ENCODE measurements at regions not wholly inside any gene's neighbourhood (a gene's known extent, or its start where the extent isn't known, plus 50 kb on each side); places are given as distances from the start of the nearest gene placed in this dataset.
A peak's percentile ranks its signal among the peaks of the same experiment; 100 is the strongest.

DNA sequence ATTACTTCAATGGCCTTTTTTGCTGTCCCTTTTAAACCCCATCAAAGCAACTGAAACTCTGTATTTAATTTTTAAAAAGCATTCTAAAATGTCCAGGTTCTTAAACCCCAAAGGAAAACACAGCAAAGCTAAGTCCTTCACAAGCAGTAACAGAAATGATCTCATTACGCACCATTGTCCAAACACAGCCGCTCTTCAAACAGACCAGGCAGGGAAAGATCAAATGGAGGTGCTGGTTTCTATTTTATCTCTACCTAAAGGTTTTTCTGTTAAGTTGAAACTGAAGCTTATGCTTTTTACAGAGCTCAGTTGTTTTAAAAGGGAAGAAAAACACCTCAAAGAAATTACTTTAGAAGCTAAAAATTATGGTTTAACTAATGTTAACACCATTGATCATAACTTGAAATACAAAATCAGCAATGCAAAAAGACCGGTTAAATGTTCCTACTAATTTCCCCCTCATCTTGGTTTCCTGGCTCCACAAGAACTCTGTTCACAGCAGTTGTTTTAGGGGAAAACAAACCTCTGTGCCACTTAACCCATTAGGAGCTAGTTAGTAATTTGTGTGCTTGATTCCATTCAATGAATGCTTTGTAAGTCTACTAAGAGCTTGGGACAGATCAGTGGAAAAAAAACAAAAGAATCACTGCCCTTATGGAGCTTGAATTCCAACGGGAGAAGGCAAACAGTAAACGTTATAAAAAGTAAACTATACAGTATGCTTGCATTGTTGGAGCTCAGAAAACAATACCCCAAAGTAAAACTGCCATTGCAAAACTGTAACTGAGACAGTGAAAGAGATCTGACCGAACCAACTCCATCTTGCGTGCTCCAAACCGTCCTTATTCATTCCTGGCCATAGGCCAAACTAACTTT is 87.4 kb downstream of the CD24 start (continued):
- TF ChIP-seq, protein P1, sequence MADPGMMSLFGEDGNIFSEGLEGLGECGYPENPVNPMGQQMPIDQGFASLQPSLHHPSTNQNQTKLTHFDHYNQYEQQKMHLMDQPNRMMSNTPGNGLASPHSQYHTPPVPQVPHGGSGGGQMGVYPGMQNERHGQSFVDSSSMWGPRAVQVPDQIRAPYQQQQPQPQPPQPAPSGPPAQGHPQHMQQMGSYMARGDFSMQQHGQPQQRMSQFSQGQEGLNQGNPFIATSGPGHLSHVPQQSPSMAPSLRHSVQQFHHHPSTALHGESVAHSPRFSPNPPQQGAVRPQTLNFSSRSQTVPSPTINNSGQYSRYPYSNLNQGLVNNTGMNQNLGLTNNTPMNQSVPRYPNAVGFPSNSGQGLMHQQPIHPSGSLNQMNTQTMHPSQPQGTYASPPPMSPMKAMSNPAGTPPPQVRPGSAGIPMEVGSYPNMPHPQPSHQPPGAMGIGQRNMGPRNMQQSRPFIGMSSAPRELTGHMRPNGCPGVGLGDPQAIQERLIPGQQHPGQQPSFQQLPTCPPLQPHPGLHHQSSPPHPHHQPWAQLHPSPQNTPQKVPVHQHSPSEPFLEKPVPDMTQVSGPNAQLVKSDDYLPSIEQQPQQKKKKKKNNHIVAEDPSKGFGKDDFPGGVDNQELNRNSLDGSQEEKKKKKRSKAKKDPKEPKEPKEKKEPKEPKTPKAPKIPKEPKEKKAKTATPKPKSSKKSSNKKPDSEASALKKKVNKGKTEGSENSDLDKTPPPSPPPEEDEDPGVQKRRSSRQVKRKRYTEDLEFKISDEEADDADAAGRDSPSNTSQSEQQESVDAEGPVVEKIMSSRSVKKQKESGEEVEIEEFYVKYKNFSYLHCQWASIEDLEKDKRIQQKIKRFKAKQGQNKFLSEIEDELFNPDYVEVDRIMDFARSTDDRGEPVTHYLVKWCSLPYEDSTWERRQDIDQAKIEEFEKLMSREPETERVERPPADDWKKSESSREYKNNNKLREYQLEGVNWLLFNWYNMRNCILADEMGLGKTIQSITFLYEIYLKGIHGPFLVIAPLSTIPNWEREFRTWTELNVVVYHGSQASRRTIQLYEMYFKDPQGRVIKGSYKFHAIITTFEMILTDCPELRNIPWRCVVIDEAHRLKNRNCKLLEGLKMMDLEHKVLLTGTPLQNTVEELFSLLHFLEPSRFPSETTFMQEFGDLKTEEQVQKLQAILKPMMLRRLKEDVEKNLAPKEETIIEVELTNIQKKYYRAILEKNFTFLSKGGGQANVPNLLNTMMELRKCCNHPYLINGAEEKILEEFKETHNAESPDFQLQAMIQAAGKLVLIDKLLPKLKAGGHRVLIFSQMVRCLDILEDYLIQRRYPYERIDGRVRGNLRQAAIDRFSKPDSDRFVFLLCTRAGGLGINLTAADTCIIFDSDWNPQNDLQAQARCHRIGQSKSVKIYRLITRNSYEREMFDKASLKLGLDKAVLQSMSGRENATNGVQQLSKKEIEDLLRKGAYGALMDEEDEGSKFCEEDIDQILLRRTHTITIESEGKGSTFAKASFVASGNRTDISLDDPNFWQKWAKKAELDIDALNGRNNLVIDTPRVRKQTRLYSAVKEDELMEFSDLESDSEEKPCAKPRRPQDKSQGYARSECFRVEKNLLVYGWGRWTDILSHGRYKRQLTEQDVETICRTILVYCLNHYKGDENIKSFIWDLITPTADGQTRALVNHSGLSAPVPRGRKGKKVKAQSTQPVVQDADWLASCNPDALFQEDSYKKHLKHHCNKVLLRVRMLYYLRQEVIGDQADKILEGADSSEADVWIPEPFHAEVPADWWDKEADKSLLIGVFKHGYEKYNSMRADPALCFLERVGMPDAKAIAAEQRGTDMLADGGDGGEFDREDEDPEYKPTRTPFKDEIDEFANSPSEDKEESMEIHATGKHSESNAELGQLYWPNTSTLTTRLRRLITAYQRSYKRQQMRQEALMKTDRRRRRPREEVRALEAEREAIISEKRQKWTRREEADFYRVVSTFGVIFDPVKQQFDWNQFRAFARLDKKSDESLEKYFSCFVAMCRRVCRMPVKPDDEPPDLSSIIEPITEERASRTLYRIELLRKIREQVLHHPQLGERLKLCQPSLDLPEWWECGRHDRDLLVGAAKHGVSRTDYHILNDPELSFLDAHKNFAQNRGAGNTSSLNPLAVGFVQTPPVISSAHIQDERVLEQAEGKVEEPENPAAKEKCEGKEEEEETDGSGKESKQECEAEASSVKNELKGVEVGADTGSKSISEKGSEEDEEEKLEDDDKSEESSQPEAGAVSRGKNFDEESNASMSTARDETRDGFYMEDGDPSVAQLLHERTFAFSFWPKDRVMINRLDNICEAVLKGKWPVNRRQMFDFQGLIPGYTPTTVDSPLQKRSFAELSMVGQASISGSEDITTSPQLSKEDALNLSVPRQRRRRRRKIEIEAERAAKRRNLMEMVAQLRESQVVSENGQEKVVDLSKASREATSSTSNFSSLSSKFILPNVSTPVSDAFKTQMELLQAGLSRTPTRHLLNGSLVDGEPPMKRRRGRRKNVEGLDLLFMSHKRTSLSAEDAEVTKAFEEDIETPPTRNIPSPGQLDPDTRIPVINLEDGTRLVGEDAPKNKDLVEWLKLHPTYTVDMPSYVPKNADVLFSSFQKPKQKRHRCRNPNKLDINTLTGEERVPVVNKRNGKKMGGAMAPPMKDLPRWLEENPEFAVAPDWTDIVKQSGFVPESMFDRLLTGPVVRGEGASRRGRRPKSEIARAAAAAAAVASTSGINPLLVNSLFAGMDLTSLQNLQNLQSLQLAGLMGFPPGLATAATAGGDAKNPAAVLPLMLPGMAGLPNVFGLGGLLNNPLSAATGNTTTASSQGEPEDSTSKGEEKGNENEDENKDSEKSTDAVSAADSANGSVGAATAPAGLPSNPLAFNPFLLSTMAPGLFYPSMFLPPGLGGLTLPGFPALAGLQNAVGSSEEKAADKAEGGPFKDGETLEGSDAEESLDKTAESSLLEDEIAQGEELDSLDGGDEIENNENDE (IDR thresholded peaks at IDR 0.05; ENCODE audit: low read depth, low read length) = no peak
- TF ChIP-seq ZNF311 (CRISPR knock-in tag; IDR thresholded peaks at IDR 0.05) (peak; percentile 79; the same call in 1 of the 2 replicates), RFX1 (IDR thresholded peaks at IDR 0.05) (no peak), ZNF76 (CRISPR knock-in tag; IDR thresholded peaks at IDR 0.05; ENCODE audit: borderline replicate concordance) (peak; percentile 86; the same call in 1 of the 2 replicates), XRCC3 (IDR thresholded peaks at IDR 0.05) (no peak), FOXA3 (CRISPR knock-in tag; conservative IDR thresholded peaks at IDR 0.05 in 1 of 2, IDR thresholded peaks at IDR 0.05 in 1 of 2) (no peak), STAT5B (CRISPR knock-in tag; IDR thresholded peaks at IDR 0.05) (0 out of 2 replicates have a peak, but pooled peaks have one; percentile 68), HCFC1 (IDR thresholded peaks at IDR 0.05; ENCODE audit: low read depth, low read length) (no peak), NEUROD1 (IDR thresholded peaks at IDR 0.05; ENCODE audit: borderline replicate concordance, low read depth, low read length, partially characterized antibody) (no peak), RNF2 (IDR thresholded peaks at IDR 0.05) (no peak), NR2C1 (IDR thresholded peaks at IDR 0.05) (no peak), NR2C1 (tag; IDR thresholded peaks at IDR 0.05) (peak; percentile 89), ZNF445 (CRISPR knock-in tag; IDR thresholded peaks at IDR 0.05; ENCODE audit: low read depth) (no peak)
- TF ChIP-seq, protein P2, sequence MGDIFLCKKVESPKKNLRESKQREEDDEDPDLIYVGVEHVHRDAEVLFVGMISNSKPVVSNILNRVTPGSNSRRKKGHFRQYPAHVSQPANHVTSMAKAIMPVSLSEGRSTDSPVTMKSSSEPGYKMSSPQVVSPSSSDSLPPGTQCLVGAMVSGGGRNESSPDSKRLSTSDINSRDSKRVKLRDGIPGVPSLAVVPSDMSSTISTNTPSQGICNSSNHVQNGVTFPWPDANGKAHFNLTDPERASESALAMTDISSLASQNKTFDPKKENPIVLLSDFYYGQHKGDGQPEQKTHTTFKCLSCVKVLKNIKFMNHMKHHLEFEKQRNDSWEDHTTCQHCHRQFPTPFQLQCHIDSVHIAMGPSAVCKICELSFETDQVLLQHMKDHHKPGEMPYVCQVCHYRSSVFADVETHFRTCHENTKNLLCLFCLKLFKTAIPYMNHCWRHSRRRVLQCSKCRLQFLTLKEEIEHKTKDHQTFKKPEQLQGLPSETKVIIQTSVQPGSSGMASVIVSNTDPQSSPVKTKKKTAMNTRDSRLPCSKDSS (IDR thresholded peaks at IDR 0.05; ENCODE audit: low read depth, partially characterized antibody) = no peak

All from K562 (cell line).